Endothelial cell of umbilical vein (primary cell): ENCODE measurements at regions not wholly inside any gene's neighbourhood (a gene's known extent, or its start where the extent isn't known, plus 50 kb on each side); places are given as distances from the start of the nearest gene placed in this dataset.

Experiments
- CTCF ChIP-seq, 2 donors: IDR thresholded peaks; 1 replicate in 1 of 2; 2 replicates in 1 of 2; pipeline ENCODE4 v1.5.1; 2011; ENCODE audit warnings: low read length in 2 of 2, mild to moderate bottlenecking in 2 of 2, moderate library complexity in 2 of 2, control low read depth in 1 of 2, inconsistent platforms in 1 of 2, low read depth in 1 of 2; ENCODE audit not compliant: insufficient read depth in 1 of 2; ENCODE audit errors: extremely low read depth in 1 of 2
- POLR2A ChIP-seq: IDR thresholded peaks from 2 replicates; pipeline ENCODE4 v1.6.1; 2012; ENCODE audit warnings: low read depth, mild to moderate bottlenecking, control low read depth, low read length

GRCh38 chr12:93033948-93034347 is 104.9 kb upstream of the EEA1 start:
- TF ChIP-seq CTCF (IDR thresholded peaks at IDR 0.05; ENCODE audit: extremely low read depth in 1 of 2, insufficient read depth in 1 of 2, low read depth in 1 of 2, low read length in 2 of 2) (no peak), POLR2A (no peak)
